Esophagus squamous epithelium (tissue), 4 donors: ENCODE measurements at regions not wholly inside any gene's neighbourhood (a gene's known extent, or its start where the extent isn't known, plus 50 kb on each side); places are given as distances from the start of the nearest gene placed in this dataset.

ENCODE experiments used
- POLR2A ChIP-seq, 4 donors: fragments of 450-650 bp; IDR thresholded peaks; one replicate each; pipeline ENCODE4 v1.6.1; 2017; ENCODE audit warnings: antibody characterized with exemption in 4 of 4, mild to moderate bottlenecking in 4 of 4, moderate library complexity in 3 of 4
- TF ChIP-seq, protein P1 (sequence below), 6 experiments: fragments of 450-650 bp in 4 of 6; fragments of 200-600 bp in 2 of 6; sonication (generic) in 2 of 6; IDR thresholded peaks; one replicate each; pipeline ENCODE4 v1.5.1; 2016 to 2019; ENCODE audit warnings: antibody characterized with exemption in 6 of 6, mild to moderate bottlenecking in 4 of 6, moderate library complexity in 4 of 6

DNA sequence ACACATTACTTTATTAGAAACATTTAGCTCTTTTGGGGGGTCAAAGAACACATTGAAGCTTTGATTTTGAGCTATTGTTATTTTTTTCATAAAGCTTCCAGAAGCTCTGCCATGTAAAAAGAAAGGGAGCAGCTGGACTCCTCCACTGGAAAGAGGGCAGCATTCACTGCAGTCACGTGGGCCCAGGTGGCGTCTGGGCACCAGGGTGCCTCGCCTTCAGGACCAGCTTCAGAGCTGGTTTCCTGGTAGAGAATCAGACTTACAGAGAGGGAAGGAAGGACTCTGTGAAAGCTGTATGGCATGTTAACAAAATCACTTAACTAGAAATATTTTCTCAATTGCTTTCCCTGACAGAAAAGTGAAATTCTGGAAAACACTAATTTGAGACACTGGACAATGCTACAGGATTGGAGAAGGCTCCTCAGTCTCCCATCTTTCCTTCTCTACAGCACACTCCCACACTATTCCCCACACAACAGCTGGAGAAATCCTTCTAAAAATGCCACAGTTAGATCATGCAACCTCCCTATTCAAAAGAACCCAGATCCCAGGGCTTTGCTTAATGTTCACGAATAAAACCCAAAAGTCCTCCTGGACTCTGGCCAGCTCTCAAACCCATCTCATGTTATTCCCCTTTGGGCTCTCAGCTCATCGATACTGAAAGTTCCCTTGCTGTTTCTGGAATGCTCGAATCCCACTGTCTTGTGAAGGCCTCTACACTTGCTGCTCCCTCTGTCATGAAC lies 83.2 kb downstream of the NFKBIZ start:
- TF ChIP-seq, protein P1, sequence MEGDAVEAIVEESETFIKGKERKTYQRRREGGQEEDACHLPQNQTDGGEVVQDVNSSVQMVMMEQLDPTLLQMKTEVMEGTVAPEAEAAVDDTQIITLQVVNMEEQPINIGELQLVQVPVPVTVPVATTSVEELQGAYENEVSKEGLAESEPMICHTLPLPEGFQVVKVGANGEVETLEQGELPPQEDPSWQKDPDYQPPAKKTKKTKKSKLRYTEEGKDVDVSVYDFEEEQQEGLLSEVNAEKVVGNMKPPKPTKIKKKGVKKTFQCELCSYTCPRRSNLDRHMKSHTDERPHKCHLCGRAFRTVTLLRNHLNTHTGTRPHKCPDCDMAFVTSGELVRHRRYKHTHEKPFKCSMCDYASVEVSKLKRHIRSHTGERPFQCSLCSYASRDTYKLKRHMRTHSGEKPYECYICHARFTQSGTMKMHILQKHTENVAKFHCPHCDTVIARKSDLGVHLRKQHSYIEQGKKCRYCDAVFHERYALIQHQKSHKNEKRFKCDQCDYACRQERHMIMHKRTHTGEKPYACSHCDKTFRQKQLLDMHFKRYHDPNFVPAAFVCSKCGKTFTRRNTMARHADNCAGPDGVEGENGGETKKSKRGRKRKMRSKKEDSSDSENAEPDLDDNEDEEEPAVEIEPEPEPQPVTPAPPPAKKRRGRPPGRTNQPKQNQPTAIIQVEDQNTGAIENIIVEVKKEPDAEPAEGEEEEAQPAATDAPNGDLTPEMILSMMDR (IDR thresholded peaks at IDR 0.05), result no peak
- no peak for TF ChIP-seq POLR2A (IDR thresholded peaks at IDR 0.05)
